Activated CD8-positive, alpha-beta T cell treated with anti-CD3 and anti-CD28 coated beads for 36 hours (primary cell): ENCODE measurements at regions not wholly inside any gene's neighbourhood (a gene's known extent, or its start where the extent isn't known, plus 50 kb on each side); places are given as distances from the start of the nearest gene placed in this dataset.

Experiments
- ATAC-seq: fragments of 200-7000 bp; cut with Tn5 transposase; one replicate; pipeline ENCODE4 v1.10.0; 2021; ENCODE audit warnings: mild to moderate bottlenecking, moderate library complexity
- CTCF ChIA-PET: fragments of 350-600 bp; sonication (Branson Sonifier 250); formaldehyde crosslinking; loops from one replicate; lab custom pipeline; 2021; ENCODE audit warnings: antibody characterized with exemption; lab: Charles Lee
- POLR2A ChIA-PET: fragments of 350-600 bp; sonication (Branson Sonifier 250); formaldehyde crosslinking; loops from one replicate; lab custom pipeline; 2021; ENCODE audit warnings: antibody characterized with exemption; lab: Charles Lee
- DNase-seq: peaks from one replicate; pipeline ENCODE4 v3.0.0-alpha.2; 2020
- H3K27ac Mint-ChIP-seq: one replicate; pipeline ENCODE4 v1.8.0; 2021; ENCODE audit warnings: mild to moderate bottlenecking, mixed read lengths
- H3K27me3 Mint-ChIP-seq: one replicate; pipeline ENCODE4 v1.8.0; 2021; ENCODE audit warnings: mixed read lengths
- H3K36me3 Mint-ChIP-seq: one replicate; pipeline ENCODE4 v1.8.0; 2021; ENCODE audit warnings: low read depth, mixed read lengths
- H3K4me1 Mint-ChIP-seq: one replicate; pipeline ENCODE4 v1.8.0; 2021; ENCODE audit warnings: low read depth, mixed read lengths
- H3K4me3 Mint-ChIP-seq: one replicate; pipeline ENCODE4 v1.8.0; 2021; ENCODE audit warnings: mild to moderate bottlenecking, moderate library complexity, mixed read lengths
- H3K9me3 Mint-ChIP-seq: one replicate; pipeline ENCODE4 v1.8.0; 2021; ENCODE audit warnings: mixed read lengths
- intact Hi-C: fragments of 100-400 bp; cut with micrococcal nuclease; formaldehyde crosslinking; loops from one replicate; pipeline ENCODE4 v1.10.0; 2022
- TF ChIP-seq, protein P1 (sequence below): fragments of 200-600 bp; IDR thresholded peaks from one replicate; pipeline ENCODE4 v1.8.0; 2022; ENCODE audit warnings: antibody characterized with exemption, mild to moderate bottlenecking

DNA sequence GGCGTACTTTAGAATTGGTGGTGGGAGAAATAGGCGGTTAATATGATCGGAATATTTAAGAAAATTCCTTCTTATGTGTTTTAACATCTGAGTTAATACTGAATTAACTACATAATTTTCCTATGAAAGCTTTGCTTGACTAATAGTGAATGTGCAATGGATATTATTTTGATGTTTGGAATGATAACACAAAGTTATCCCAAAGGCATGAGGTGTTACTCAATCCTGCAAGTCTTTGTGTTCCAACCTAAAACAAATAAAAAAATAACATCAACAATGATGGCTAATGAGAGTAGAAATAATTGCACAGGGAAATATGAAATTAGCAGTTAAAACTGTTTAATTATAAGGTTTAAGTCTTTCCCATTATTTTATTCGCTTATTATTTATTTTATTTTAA, 183.6 kb upstream of the ARSJ start:
- ATAC-seq (no peak), DNase-seq (no peak)
- H3K4me1 Mint-ChIP-seq: no peaks in the 10 kb centered on the region
- intact Hi-C loops: no loop called here
- TF ChIP-seq, protein P1, sequence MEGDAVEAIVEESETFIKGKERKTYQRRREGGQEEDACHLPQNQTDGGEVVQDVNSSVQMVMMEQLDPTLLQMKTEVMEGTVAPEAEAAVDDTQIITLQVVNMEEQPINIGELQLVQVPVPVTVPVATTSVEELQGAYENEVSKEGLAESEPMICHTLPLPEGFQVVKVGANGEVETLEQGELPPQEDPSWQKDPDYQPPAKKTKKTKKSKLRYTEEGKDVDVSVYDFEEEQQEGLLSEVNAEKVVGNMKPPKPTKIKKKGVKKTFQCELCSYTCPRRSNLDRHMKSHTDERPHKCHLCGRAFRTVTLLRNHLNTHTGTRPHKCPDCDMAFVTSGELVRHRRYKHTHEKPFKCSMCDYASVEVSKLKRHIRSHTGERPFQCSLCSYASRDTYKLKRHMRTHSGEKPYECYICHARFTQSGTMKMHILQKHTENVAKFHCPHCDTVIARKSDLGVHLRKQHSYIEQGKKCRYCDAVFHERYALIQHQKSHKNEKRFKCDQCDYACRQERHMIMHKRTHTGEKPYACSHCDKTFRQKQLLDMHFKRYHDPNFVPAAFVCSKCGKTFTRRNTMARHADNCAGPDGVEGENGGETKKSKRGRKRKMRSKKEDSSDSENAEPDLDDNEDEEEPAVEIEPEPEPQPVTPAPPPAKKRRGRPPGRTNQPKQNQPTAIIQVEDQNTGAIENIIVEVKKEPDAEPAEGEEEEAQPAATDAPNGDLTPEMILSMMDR: no peak
- H3K9me3 Mint-ChIP-seq: no peaks in the 10 kb centered on the region
- no peaks in the 10 kb centered on the region for H3K27me3 Mint-ChIP-seq
- ChIA-PET POLR2A (no interaction called here), CTCF (no interaction called here)
- H3K36me3 Mint-ChIP-seq: no peaks in the 10 kb centered on the region
- no peak overlapping the region for H3K4me3 Mint-ChIP-seq
- H3K27ac Mint-ChIP-seq: no peak overlapping the region

DNA sequence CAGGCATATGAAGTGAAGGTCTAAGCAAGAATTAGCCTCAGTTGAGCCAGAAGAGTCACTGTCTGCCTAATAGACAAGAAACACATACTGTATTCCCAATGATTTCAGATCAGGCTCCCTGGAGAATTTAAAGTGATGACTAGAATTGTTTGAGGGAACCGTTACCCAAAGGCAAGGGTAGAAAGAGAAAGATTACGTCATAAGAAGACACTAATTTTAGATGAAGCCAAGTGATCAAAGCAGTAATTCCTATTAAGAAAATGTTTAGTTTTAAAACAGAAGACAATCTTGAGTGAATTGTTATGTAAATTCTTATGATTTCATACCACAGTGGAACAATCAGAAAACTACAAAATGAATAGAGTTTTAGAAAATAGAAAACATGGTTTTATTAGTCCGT, 194.5 kb upstream of the ARSJ start:
- Mint-ChIP-seq H3K27me3 (no peaks in the 10 kb centered on the region), H3K4me3 (no peak overlapping the region), H3K4me1 (no peaks in the 10 kb centered on the region), H3K9me3 (peaks cover 1% of the 10 kb centered on the region), H3K36me3 (no peaks in the 10 kb centered on the region), H3K27ac (no peak overlapping the region)
- TF ChIP-seq, protein P1: no peak
- ChIA-PET CTCF (no interaction called here), POLR2A (no interaction called here)
- DNase-seq (no peak), ATAC-seq (no peak)
- intact Hi-C loops: no loop called here

- no peaks in the 10 kb centered on the region for H3K4me1 Mint-ChIP-seq
- no peak overlapping the region for H3K4me3 Mint-ChIP-seq
- H3K27ac Mint-ChIP-seq: no peak overlapping the region
- H3K27me3 Mint-ChIP-seq: no peaks in the 10 kb centered on the region
- H3K36me3 Mint-ChIP-seq: no peaks in the 10 kb centered on the region
- H3K9me3 Mint-ChIP-seq: peaks cover 4% of the 10 kb centered on the region
- ATAC-seq (no peak), DNase-seq (no peak)
- intact Hi-C loops: no loop called here
- ChIA-PET CTCF (no interaction called here), POLR2A (no interaction called here)
- TF ChIP-seq, protein P1: no peak
Observed at GRCh38 chr4:114177628-114178027, 198.2 kb upstream of the ARSJ start.

GRCh38 chr4:114178392-114178791, 198.9 kb upstream of the ARSJ start:
- ATAC-seq: no peak
- no peak overlapping the region for H3K27ac Mint-ChIP-seq
- no peaks in the 10 kb centered on the region for H3K27me3 Mint-ChIP-seq
- peaks cover 4% of the 10 kb centered on the region for H3K9me3 Mint-ChIP-seq
- POLR2A ChIA-PET: no interaction called here
- DNase-seq: no peak
- intact Hi-C loops: no loop called here
- H3K4me1 Mint-ChIP-seq: no peaks in the 10 kb centered on the region
- TF ChIP-seq, protein P1: no peak
- H3K4me3 Mint-ChIP-seq: no peak overlapping the region
- no peaks in the 10 kb centered on the region for H3K36me3 Mint-ChIP-seq
- CTCF ChIA-PET: no interaction called here

DNA sequence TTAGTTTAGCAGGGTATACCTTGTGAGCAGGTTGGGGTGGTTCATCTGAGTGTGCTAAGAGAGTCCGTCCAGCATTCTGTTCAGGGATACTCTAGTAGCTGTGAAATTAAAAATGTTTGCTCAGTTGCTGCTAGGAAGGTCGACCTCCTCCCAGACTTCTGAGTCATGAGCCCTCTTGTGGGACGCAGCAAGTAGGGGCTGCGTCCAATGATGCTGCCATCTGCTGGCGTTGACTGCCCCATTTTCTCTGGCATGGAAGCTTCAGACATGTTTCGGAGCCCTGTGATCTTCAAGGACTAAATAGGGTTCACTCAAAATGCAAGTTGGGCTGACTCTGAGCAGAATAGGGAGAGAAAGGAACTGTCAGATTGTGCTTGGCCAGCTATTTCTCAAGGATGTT, 201.0 kb upstream of the ARSJ start:
- peaks cover 4% of the 10 kb centered on the region for H3K9me3 Mint-ChIP-seq
- H3K27ac Mint-ChIP-seq: no peak overlapping the region
- intact Hi-C loops: loop anchor here (5.0 to 10.0 kb wide), 2 partner anchors 228 to 786 kb away; no protein-coding TSS in a partner anchor
- no peaks in the 10 kb centered on the region for H3K27me3 Mint-ChIP-seq
- peak; percentile 56 for DNase-seq
- CTCF ChIA-PET: interaction anchor here (0.7 to 1.7 kb wide), 7 partner anchors 10 to 785 kb away, joined by 3 to 9 read pairs (median 3); no protein-coding TSS in a partner anchor
- H3K36me3 Mint-ChIP-seq: no peaks in the 10 kb centered on the region
- TF ChIP-seq, protein P1: peak; percentile 31
- peak; percentile 58 for ATAC-seq
- no peaks in the 10 kb centered on the region for H3K4me1 Mint-ChIP-seq
- no peak overlapping the region for H3K4me3 Mint-ChIP-seq
- POLR2A ChIA-PET: no interaction called here
